GM23338 (cell line): ENCODE measurements at regions not wholly inside any gene's neighbourhood (a gene's known extent, or its start where the extent isn't known, plus 50 kb on each side); places are given as distances from the start of the nearest gene placed in this dataset.

Experiments used
- ATAC-seq: fragments of 200-7000 bp; cut with Tn5 transposase; 3 replicates; pipeline ENCODE4 v1.9.1; 2020
- DNase-seq: peaks from one replicate; pipeline ENCODE4 v3.0.0-alpha.2; 2015; ENCODE audit warnings: low spot score
- H2AFZ ChIP-seq: fragments of 200-600 bp; sonication (generic); 2 replicates; pipeline ENCODE4 v1.8.0; 2016; ENCODE audit warnings: antibody characterized with exemption, mild to moderate bottlenecking, moderate library complexity
- H3F3A ChIP-seq: fragments of 200-600 bp; sonication (generic); replicated peaks from 2 replicates; pipeline ENCODE4 v1.8.0; 2017; ENCODE audit warnings: antibody characterized with exemption, mixed run types, low read depth
- H3K27ac ChIP-seq: fragments of 200-600 bp; sonication (generic); 2 replicates; pipeline ENCODE4 v1.6.1; 2016; ENCODE audit warnings: low read depth
- H3K27me3 ChIP-seq: fragments of 200-600 bp; sonication (generic); 2 replicates; pipeline ENCODE4 v1.8.0; 2016; ENCODE audit warnings: mild to moderate bottlenecking, mixed run types, moderate library complexity; ENCODE audit not compliant: insufficient read depth
- H3K36me3 ChIP-seq: fragments of 200-600 bp; sonication (generic); 2 replicates; pipeline ENCODE4 v1.8.0; 2016; ENCODE audit warnings: mild to moderate bottlenecking; ENCODE audit not compliant: insufficient read depth
- H3K4me1 ChIP-seq: fragments of 200-600 bp; sonication (generic); 2 replicates; pipeline ENCODE4 v1.8.0; 2016; ENCODE audit warnings: mild to moderate bottlenecking, moderate library complexity; ENCODE audit not compliant: insufficient read depth
- H3K4me2 ChIP-seq: fragments of 200-600 bp; sonication (generic); 2 replicates; pipeline ENCODE4 v1.7.1; 2017; ENCODE audit warnings: mixed run types
- H3K4me3 ChIP-seq: fragments of 200-600 bp; sonication (generic); 2 replicates; pipeline ENCODE4 v1.6.1; 2016; ENCODE audit warnings: mixed run types
- H3K79me2 ChIP-seq: fragments of 200-600 bp; sonication (generic); replicated peaks from 2 replicates; pipeline ENCODE4 v1.8.0; 2017; ENCODE audit warnings: mild to moderate bottlenecking; ENCODE audit not compliant: insufficient read depth
- H3K9me2 ChIP-seq: fragments of 200-600 bp; sonication (generic); 2 replicates; pipeline ENCODE4 v1.8.0; 2017; ENCODE audit not compliant: insufficient read depth
- H4K20me1 ChIP-seq: fragments of 200-600 bp; sonication (generic); replicated peaks from 2 replicates; pipeline ENCODE4 v1.8.0; 2017; ENCODE audit warnings: mild to moderate bottlenecking; ENCODE audit not compliant: insufficient read depth
- H3K27ac Mint-ChIP-seq: 2 replicates; pipeline ENCODE4 v1.8.0; 2020; ENCODE audit warnings: inconsistent platforms, mild to moderate bottlenecking, moderate library complexity, mixed read lengths
- H3K27me3 Mint-ChIP-seq: 3 replicates; pipeline ENCODE4 v1.8.0; 2022; ENCODE audit warnings: low read depth, mild to moderate bottlenecking, moderate library complexity, mixed read lengths, inconsistent platforms; ENCODE audit not compliant: insufficient read depth, poor library complexity
- H3K36me3 Mint-ChIP-seq: 3 replicates; pipeline ENCODE4 v1.8.0; 2021; ENCODE audit warnings: low read depth, mild to moderate bottlenecking, inconsistent platforms, moderate library complexity, mixed read lengths
- H3K4me1 Mint-ChIP-seq: 3 replicates; pipeline ENCODE4 v1.8.0; 2020; ENCODE audit warnings: mild to moderate bottlenecking, inconsistent platforms, mixed read lengths
- H3K4me3 Mint-ChIP-seq: 3 replicates; pipeline ENCODE4 v1.8.0; 2021; ENCODE audit warnings: moderate library complexity, mild to moderate bottlenecking, inconsistent platforms, mixed read lengths
- H3K9me3 Mint-ChIP-seq: 3 replicates; pipeline ENCODE4 v1.8.0; 2020; ENCODE audit warnings: moderate library complexity, mild to moderate bottlenecking, inconsistent platforms, mixed read lengths
- CREB1 ChIP-seq: fragments of 250-450 bp; sonication (Bioruptor Pico); IDR thresholded peaks from 2 replicates; pipeline ENCODE4 v1.5.0; 2020; ENCODE audit warnings: low read depth, mild to moderate bottlenecking, moderate library complexity
- CTCF ChIP-seq, 2 experiments: fragments of 200-600 bp in 1 of 2; sonication (generic) in 1 of 2; conservative IDR thresholded peaks; 2 replicates each; pipeline versions ENCODE4 v1.5.1 to v1.6.1; 2016 to 2017; ENCODE audit warnings: antibody characterized with exemption in 2 of 2, low read depth in 2 of 2, mild to moderate bottlenecking in 2 of 2, moderate library complexity in 1 of 2
- EZH2 ChIP-seq: fragments of 200-600 bp; sonication (generic); IDR thresholded peaks from one replicate; pipeline ENCODE4 v1.8.0; 2017; ENCODE audit warnings: antibody characterized with exemption, mild to moderate bottlenecking, low read depth; ENCODE audit not compliant: unreplicated experiment
- EZH2phosphoT487 ChIP-seq: fragments of 200-600 bp; sonication (generic); IDR thresholded peaks from one replicate; pipeline ENCODE4 v1.8.1; 2018; ENCODE audit warnings: antibody characterized with exemption; ENCODE audit not compliant: unreplicated experiment
- JUNB ChIP-seq: IDR thresholded peaks from one replicate; pipeline ENCODE4 v1.6.1; 2016; ENCODE audit warnings: antibody characterized with exemption; ENCODE audit not compliant: unreplicated experiment
- NANOG ChIP-seq: IDR thresholded peaks from 2 replicates; pipeline ENCODE4 v1.6.1; 2016; ENCODE audit warnings: antibody characterized with exemption, borderline replicate concordance
- POLR2AphosphoS5 ChIP-seq: IDR thresholded peaks from 2 replicates; pipeline ENCODE4 v1.6.1; 2016; ENCODE audit warnings: antibody characterized with exemption, low read depth
- REST ChIP-seq: IDR thresholded peaks from one replicate; pipeline ENCODE4 v1.6.1; 2018; ENCODE audit warnings: antibody characterized with exemption; ENCODE audit not compliant: unreplicated experiment
- ZNF114 ChIP-seq: fragments of 250-450 bp; sonication (Bioruptor Pico); IDR thresholded peaks from 2 replicates; pipeline ENCODE4 v1.5.0; 2020; ENCODE audit warnings: mild to moderate bottlenecking, moderate library complexity
- ZNF331 ChIP-seq: fragments of 250-450 bp; sonication (Bioruptor Pico); IDR thresholded peaks from 2 replicates; pipeline ENCODE4 v1.5.0; 2020; ENCODE audit warnings: low read depth, mild to moderate bottlenecking, moderate library complexity
- TF ChIP-seq, protein P1 (sequence below): IDR thresholded peaks from 2 replicates; pipeline ENCODE4 v1.6.1; 2016; ENCODE audit warnings: antibody characterized with exemption

GRCh38 chr2:228540976-228541375 lies 359.5 kb upstream of the SPHKAP start:
- ATAC-seq: no peak

GRCh38 chr2:228535396-228535795 lies 353.9 kb upstream of the SPHKAP start:
- no peak for ATAC-seq
- Histone ChIP-seq H3K79me2 (no peaks in the 10 kb centered on the region), H3K9me2 (no peaks in the 10 kb centered on the region; the same call in 1 of the 2 replicates), H2AFZ (no peak overlapping the region), H3K27me3 (no peaks in the 10 kb centered on the region), H3K4me3 (no peak overlapping the region), H4K20me1 (no peaks in the 10 kb centered on the region), H3K27ac (no peak overlapping the region), H3K4me2 (no peak overlapping the region), H3K36me3 (peaks cover 32% of the 10 kb centered on the region), H3K4me1 (no peaks in the 10 kb centered on the region), H3F3A (no peaks in the 10 kb centered on the region)
- peaks cover 2% of the 10 kb centered on the region for H3K27me3 Mint-ChIP-seq
- H3K36me3 Mint-ChIP-seq: peaks cover 64% of the 10 kb centered on the region; the same call in 2 of the 3 replicates
- H3K9me3 Mint-ChIP-seq: peaks cover 81% of the 10 kb centered on the region
- peak; percentile 68 for DNase-seq
- no peak overlapping the region for H3K27ac Mint-ChIP-seq
- no peaks in the 10 kb centered on the region for H3K4me1 Mint-ChIP-seq
- H3K4me3 Mint-ChIP-seq: no peak overlapping the region
- TF ChIP-seq EZH2: no peak
- TF ChIP-seq CTCF (conservative IDR thresholded peaks at IDR 0.05; ENCODE audit: low read depth in 2 of 2): no peak
- TF ChIP-seq ZNF114: no peak
- no peak for TF ChIP-seq POLR2AphosphoS5
- TF ChIP-seq REST: no peak
- no peak for TF ChIP-seq CREB1 (CRISPR knock-in tag)
- no peak for TF ChIP-seq JUNB

More at GRCh38 chr2:228540976-228541375, 359.5 kb upstream of the SPHKAP start:
- no peak overlapping the region for H3K27ac ChIP-seq
- Mint-ChIP-seq H3K27me3 (no peaks in the 10 kb centered on the region), H3K27ac (no peak overlapping the region), H3K4me1 (no peaks in the 10 kb centered on the region), H3K9me3 (peaks cover 39% of the 10 kb centered on the region), H3K36me3 (peaks cover 23% of the 10 kb centered on the region; the same call in 2 of the 3 replicates), H3K4me3 (no peak overlapping the region)
- no peaks in the 10 kb centered on the region for H3K79me2 ChIP-seq
- H3K36me3 ChIP-seq: peaks cover 21% of the 10 kb centered on the region
- H3K27me3 ChIP-seq: no peaks in the 10 kb centered on the region
- no peak overlapping the region for H3K4me3 ChIP-seq
- H2AFZ ChIP-seq: no peak overlapping the region
- no peak overlapping the region for H3K4me2 ChIP-seq
- H4K20me1 ChIP-seq: no peaks in the 10 kb centered on the region
- H3F3A ChIP-seq: no peaks in the 10 kb centered on the region
- H3K4me1 ChIP-seq: no peaks in the 10 kb centered on the region
- DNase-seq: no peak
- TF ChIP-seq ZNF114: no peak
- TF ChIP-seq POLR2AphosphoS5: no peak
- TF ChIP-seq EZH2phosphoT487: no peak
- no peak for TF ChIP-seq NANOG
- no peak for TF ChIP-seq CTCF (conservative IDR thresholded peaks at IDR 0.05; ENCODE audit: low read depth in 2 of 2)
- TF ChIP-seq, protein P1, sequence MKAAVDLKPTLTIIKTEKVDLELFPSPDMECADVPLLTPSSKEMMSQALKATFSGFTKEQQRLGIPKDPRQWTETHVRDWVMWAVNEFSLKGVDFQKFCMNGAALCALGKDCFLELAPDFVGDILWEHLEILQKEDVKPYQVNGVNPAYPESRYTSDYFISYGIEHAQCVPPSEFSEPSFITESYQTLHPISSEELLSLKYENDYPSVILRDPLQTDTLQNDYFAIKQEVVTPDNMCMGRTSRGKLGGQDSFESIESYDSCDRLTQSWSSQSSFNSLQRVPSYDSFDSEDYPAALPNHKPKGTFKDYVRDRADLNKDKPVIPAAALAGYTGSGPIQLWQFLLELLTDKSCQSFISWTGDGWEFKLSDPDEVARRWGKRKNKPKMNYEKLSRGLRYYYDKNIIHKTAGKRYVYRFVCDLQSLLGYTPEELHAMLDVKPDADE: no peak
- TF ChIP-seq ZNF331 (CRISPR knock-in tag): no peak
- no peak for TF ChIP-seq JUNB
- H3K9me2 ChIP-seq: peaks cover 3% of the 10 kb centered on the region; the same call in 1 of the 2 replicates
